Naive thymus-derived CD4-positive, alpha-beta T cell (primary cell): ENCODE measurements at regions not wholly inside any gene's neighbourhood (a gene's known extent, or its start where the extent isn't known, plus 50 kb on each side); places are given as distances from the start of the nearest gene placed in this dataset.

Experiments used
- ATAC-seq: fragments of 150-1000 bp; cut with Tn5 transposase; 2 replicates; pipeline ENCODE4 v1.10.0; 2021; ENCODE audit warnings: mild to moderate bottlenecking, moderate library complexity
- CTCF ChIA-PET: fragments of 350-600 bp; sonication (Branson Sonifier 250); formaldehyde crosslinking; loops from one replicate; lab custom pipeline; 2021; ENCODE audit warnings: antibody characterized with exemption; lab: Charles Lee
- POLR2A ChIA-PET: fragments of 350-600 bp; sonication (Branson Sonifier 250); formaldehyde crosslinking; loops from one replicate; lab custom pipeline; 2021; ENCODE audit warnings: antibody characterized with exemption, inconsistent platforms; lab: Charles Lee
- DNase-seq, 9 donors: peaks; one replicate each; pipeline versions ENCODE4 v3.0.0 to v3.0.0-alpha.2; 2020 to 2022; ENCODE audit warnings: mixed read lengths in 1 of 9
- H3K27ac ChIP-seq: one replicate; pipeline ENCODE4 v1.7.0; 2013; ENCODE audit warnings: mild to moderate bottlenecking, low read depth, low read length, moderate library complexity
- H3K27me3 ChIP-seq, 2 donors: one replicate each; pipeline ENCODE4 v1.7.0; 2013; ENCODE audit warnings: low read length in 2 of 2, mild to moderate bottlenecking in 2 of 2, moderate library complexity in 2 of 2; ENCODE audit not compliant: control insufficient read depth in 2 of 2, insufficient read depth in 2 of 2
- H3K36me3 ChIP-seq, 3 experiments: 1 replicate in 2 of 3; 2 replicates in 1 of 3; pipeline ENCODE4 v1.7.0; 2013; ENCODE audit warnings: low read length in 3 of 3, mild to moderate bottlenecking in 3 of 3, moderate library complexity in 1 of 3; ENCODE audit not compliant: insufficient read depth in 3 of 3, control insufficient read depth in 2 of 3
- H3K4me1 ChIP-seq, 2 donors: one replicate each; pipeline ENCODE4 v1.7.0; 2013; ENCODE audit warnings: low read length in 2 of 2, mild to moderate bottlenecking in 2 of 2, moderate library complexity in 1 of 2; ENCODE audit not compliant: control insufficient read depth in 2 of 2, insufficient read depth in 2 of 2
- H3K4me3 ChIP-seq: 2 replicates; pipeline ENCODE4 v1.7.0; 2013; ENCODE audit warnings: mild to moderate bottlenecking, low read length
- H3K9me3 ChIP-seq, 3 experiments: 1 replicate in 2 of 3; 2 replicates in 1 of 3; pipeline ENCODE4 v1.7.0; 2013; ENCODE audit warnings: low read length in 3 of 3; ENCODE audit not compliant: control insufficient read depth in 2 of 3
- H3K27ac Mint-ChIP-seq, 9 donors: one replicate each; pipeline ENCODE4 v1.8.0; 2020 to 2022; ENCODE audit warnings: mixed read lengths in 9 of 9, mild to moderate bottlenecking in 8 of 9, moderate library complexity in 5 of 9, inconsistent platforms in 2 of 9
- H3K27me3 Mint-ChIP-seq, 5 donors: one replicate each; pipeline ENCODE4 v1.8.0; 2021 to 2022; ENCODE audit warnings: mixed read lengths in 5 of 5, mild to moderate bottlenecking in 1 of 5
- H3K36me3 Mint-ChIP-seq, 5 donors: one replicate each; pipeline ENCODE4 v1.8.0; 2020 to 2022; ENCODE audit warnings: mixed read lengths in 5 of 5, mild to moderate bottlenecking in 3 of 5, inconsistent platforms in 1 of 5
- H3K4me1 Mint-ChIP-seq, 7 donors: one replicate each; pipeline ENCODE4 v1.8.0; 2020 to 2022; ENCODE audit warnings: mixed read lengths in 7 of 7, mild to moderate bottlenecking in 3 of 7, inconsistent platforms in 1 of 7
- H3K4me3 Mint-ChIP-seq, 10 donors: one replicate each; pipeline ENCODE4 v1.8.0; 2020 to 2022; ENCODE audit warnings: mild to moderate bottlenecking in 10 of 10, mixed read lengths in 10 of 10, moderate library complexity in 6 of 10, inconsistent platforms in 2 of 10
- H3K9me3 Mint-ChIP-seq, 11 donors: one replicate each; pipeline ENCODE4 v1.8.0; 2020 to 2022; ENCODE audit warnings: mixed read lengths in 11 of 11, mild to moderate bottlenecking in 4 of 11, inconsistent platforms in 1 of 11, moderate library complexity in 1 of 11
- intact Hi-C, 2 donors: fragments of 100-400 bp; cut with micrococcal nuclease; formaldehyde crosslinking; loops; one replicate each; pipeline ENCODE4 v1.15.1; 2023

DNA sequence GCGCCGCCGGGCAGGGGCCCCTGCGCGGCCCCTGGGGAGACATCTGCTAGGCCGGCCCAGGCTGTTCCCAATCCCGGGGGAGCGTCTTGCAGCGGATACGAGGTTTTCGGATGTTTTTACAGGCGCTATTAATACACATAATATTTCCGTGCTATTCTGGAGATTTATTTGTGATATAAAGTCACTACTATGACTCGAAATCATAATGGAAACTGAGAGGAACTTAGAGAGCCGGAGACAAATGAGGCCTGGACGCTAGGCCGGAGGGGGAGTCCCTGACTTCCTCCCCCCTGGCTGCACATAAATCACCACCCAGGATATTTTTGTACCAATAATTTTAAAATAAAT, 91.7 kb upstream of the ANO1 start:
- H3K27me3 Mint-ChIP-seq, result peaks cover 65 to 75% (median 68%) of the 10 kb centered on the region in 5 donors
- intact Hi-C loops, result no loop called here
- no peak overlapping the region for H3K27ac Mint-ChIP-seq
- no peak for DNase-seq
- POLR2A ChIA-PET, result no interaction called here
- no peak overlapping the region for H3K4me3 ChIP-seq
- no peaks in the 10 kb centered on the region for H3K4me1 Mint-ChIP-seq
- no peaks in the 10 kb centered on the region for H3K36me3 ChIP-seq
- no peak overlapping the region for H3K27ac ChIP-seq
- no peak for ATAC-seq
- no peaks in the 10 kb centered on the region for H3K27me3 ChIP-seq
- H3K4me3 Mint-ChIP-seq, result no peak overlapping the region
- H3K4me1 ChIP-seq, result no peaks in the 10 kb centered on the region
- no peaks in the 10 kb centered on the region for H3K9me3 ChIP-seq
- CTCF ChIA-PET, result no interaction called here
- H3K36me3 Mint-ChIP-seq, result no peaks in the 10 kb centered on the region
- H3K9me3 Mint-ChIP-seq, result no peaks in the 10 kb centered on the region

DNA sequence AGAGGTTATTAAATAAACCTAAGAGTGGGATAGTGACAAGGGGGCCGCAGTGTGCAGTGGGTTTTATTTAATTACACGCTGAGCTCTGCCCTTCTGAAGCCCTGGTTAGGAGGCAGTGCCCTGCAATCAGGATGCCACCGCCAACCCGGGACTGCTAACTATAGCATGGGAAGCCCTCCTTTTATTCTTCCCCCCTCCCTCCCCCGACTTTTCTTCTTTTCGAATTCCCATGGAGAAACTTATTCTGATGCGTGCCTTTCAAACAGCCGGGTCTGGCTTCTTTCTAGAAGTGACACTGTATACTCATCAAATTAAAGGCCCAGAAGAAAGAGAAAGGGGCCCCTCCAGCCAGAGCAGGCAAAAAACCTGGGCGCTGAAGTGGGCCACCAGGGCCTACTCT, 91.3 kb upstream of the ANO1 start:
- Mint-ChIP-seq H3K27ac (no peak overlapping the region), H3K9me3 (no peaks in the 10 kb centered on the region), H3K4me3 (no peak overlapping the region), H3K27me3 (peaks cover 63 to 74% (median 67%) of the 10 kb centered on the region in 5 donors), H3K36me3 (no peaks in the 10 kb centered on the region), H3K4me1 (no peaks in the 10 kb centered on the region)
- ATAC-seq (no peak), DNase-seq (no peak)
- no peaks in the 10 kb centered on the region for H3K4me1 ChIP-seq
- no peak overlapping the region for H3K4me3 ChIP-seq
- H3K27me3 ChIP-seq, result no peaks in the 10 kb centered on the region
- H3K9me3 ChIP-seq, result no peaks in the 10 kb centered on the region
- CTCF ChIA-PET, result no interaction called here
- intact Hi-C loops, result no loop called here
- no peak overlapping the region for H3K27ac ChIP-seq
- no peaks in the 10 kb centered on the region for H3K36me3 ChIP-seq
- POLR2A ChIA-PET, result no interaction called here

DNA sequence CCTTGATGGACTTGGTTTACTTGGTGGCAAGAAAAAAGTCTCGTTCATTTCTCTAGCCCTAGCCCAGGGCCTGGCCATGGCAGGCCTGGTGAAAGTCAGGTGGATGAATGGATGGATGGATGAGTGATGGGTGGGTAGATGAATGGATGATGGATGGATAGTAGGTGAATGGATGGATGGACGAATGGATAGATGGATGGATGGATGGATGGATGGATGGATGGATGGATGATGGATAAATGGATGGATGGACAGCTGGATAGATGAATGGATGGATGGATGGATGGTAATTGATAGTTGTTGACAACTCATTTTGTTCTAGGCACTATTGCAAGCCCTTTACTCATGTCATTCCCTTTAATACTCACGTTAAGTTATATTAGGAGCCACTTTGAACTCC, 86.1 kb upstream of the ANO1 start:
- no peaks in the 10 kb centered on the region for H3K4me1 Mint-ChIP-seq
- POLR2A ChIA-PET, result no interaction called here
- DNase-seq (no peak), ATAC-seq (no peak)
- H3K9me3 Mint-ChIP-seq, result peaks cover 0 to 28% (median 6%) of the 10 kb centered on the region in 11 donors
- H3K9me3 ChIP-seq, result no peaks in the 10 kb centered on the region
- H3K4me1 ChIP-seq, result no peaks in the 10 kb centered on the region
- H3K36me3 Mint-ChIP-seq, result peaks cover 0 to 6% (median 0%) of the 10 kb centered on the region in 5 donors
- H3K36me3 ChIP-seq, result no peaks in the 10 kb centered on the region
- no peaks in the 10 kb centered on the region for H3K27me3 ChIP-seq
- no peak overlapping the region for H3K4me3 Mint-ChIP-seq
- no peak overlapping the region for H3K4me3 ChIP-seq
- intact Hi-C loops, result no loop called here
- peaks cover 33 to 60% (median 57%) of the 10 kb centered on the region in 5 donors for H3K27me3 Mint-ChIP-seq
- no peak overlapping the region for H3K27ac ChIP-seq
- H3K27ac Mint-ChIP-seq, result no peak overlapping the region
- CTCF ChIA-PET, result no interaction called here

DNA sequence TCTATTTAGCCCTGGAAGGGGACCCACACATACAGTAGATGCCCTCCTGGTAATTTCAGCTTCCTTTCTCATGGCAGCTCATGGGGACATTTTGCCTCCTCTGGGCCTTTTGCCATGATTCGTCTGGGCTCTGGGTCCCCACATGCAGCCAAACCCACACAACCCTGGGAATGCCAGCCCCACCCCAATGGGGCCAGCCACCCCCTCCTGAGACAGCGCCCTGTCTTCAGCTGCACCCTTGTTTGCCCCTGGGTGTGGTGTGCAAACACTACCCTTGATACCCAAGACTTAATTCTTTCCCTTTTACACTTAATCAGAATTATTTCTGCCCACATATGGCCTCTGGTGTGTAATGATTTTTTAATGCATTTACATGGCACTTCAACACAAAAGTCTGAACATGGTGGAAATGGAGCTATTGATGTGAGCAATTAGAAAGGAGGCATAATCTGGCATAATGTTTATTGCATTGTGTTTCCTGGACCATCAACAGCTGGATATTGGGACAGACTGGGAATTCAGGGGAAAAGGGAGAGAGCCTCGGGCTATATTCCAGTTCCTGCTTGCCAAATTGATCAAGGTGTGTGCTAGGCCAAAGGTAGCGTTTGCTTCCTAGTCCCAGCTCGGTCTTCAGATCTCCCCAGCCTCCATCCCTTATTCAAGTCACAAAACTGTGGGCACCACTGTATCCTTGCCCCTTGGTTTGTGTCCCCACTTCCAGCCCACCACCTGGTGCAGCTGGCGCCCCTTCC, 85.0 kb upstream of the ANO1 start:
- Mint-ChIP-seq H3K4me3 (no peak overlapping the region), H3K27ac (no peak overlapping the region), H3K9me3 (peaks cover 0 to 29% (median 6%) of the 10 kb centered on the region in 11 donors), H3K36me3 (peaks cover 0 to 6% (median 0%) of the 10 kb centered on the region in 5 donors), H3K27me3 (peaks cover 22 to 60% (median 54%) of the 10 kb centered on the region in 5 donors), H3K4me1 (no peaks in the 10 kb centered on the region)
- POLR2A ChIA-PET, result no interaction called here
- DNase-seq (no peak), ATAC-seq (no peak)
- H3K27me3 ChIP-seq, result peaks cover 0 to 6% of the 10 kb centered on the region in 2 donors
- no peak overlapping the region for H3K4me3 ChIP-seq
- H3K27ac ChIP-seq, result no peak overlapping the region
- H3K9me3 ChIP-seq, result no peaks in the 10 kb centered on the region
- H3K4me1 ChIP-seq, result no peaks in the 10 kb centered on the region
- no peaks in the 10 kb centered on the region for H3K36me3 ChIP-seq
- intact Hi-C loops, result no loop called here
- CTCF ChIA-PET, result no interaction called here

DNA sequence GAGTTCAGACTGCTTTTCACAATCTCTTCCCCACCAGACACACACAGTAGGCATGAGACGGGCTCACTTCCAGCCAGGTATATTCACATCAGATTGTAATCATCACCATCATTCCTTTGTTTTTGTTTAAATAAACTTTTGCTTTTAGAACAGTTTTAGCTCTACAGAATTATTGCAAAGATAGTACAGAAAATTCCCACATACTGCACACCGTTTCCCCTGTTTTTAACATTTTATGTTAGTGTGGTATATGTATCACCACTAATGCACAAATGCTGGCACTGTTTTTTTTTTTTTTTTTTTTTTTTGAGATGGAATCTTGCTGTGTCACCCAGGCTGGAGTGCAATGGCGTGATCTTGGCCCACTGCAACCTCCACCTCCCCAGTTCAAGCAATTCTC, 83.3 kb upstream of the ANO1 start:
- Mint-ChIP-seq H3K27ac (no peak overlapping the region), H3K4me3 (no peak overlapping the region), H3K27me3 (peaks cover 11 to 50% (median 47%) of the 10 kb centered on the region in 5 donors), H3K4me1 (peaks cover 0 to under 1% (median 0%) of the 10 kb centered on the region in 7 donors), H3K9me3 (peaks cover 0 to 29% (median 7%) of the 10 kb centered on the region in 11 donors), H3K36me3 (peaks cover 0 to 6% (median 0%) of the 10 kb centered on the region in 5 donors)
- ATAC-seq, result no peak
- H3K4me3 ChIP-seq, result no peak overlapping the region
- intact Hi-C loops, result no loop called here
- H3K27ac ChIP-seq, result no peak overlapping the region
- DNase-seq, result no peak
- no peaks in the 10 kb centered on the region for H3K4me1 ChIP-seq
- CTCF ChIA-PET, result interaction anchor here (0.6 kb wide), 1 partner anchor 259 kb away, joined by 3 read pairs; no protein-coding TSS in a partner anchor
- peaks cover 0 to 6% of the 10 kb centered on the region in 2 donors for H3K27me3 ChIP-seq
- no peaks in the 10 kb centered on the region for H3K9me3 ChIP-seq
- no peaks in the 10 kb centered on the region for H3K36me3 ChIP-seq
- POLR2A ChIA-PET, result no interaction called here

DNA sequence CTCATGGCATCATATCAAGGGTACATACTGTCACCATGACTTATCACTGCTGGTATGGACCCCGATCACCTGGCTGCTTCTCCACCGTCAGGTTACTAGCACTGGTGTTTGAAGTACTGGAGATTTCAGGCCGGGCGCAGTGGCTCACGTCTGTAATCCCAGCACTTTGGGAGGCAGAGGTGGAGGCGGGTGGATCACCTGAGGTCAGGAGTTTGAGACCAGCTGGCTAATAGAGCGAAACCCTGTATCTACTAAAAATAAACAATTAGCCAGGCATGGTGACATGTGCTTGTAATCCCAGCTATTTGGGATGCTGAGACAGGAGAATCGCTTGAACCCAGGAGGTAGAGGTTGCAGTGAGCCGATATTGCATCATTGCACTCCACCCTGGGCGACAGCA, 82.4 kb upstream of the ANO1 start:
- CTCF ChIA-PET, result interaction anchor here (0.6 kb wide), 1 partner anchor 260 kb away, joined by 3 read pairs; no protein-coding TSS in a partner anchor
- Histone ChIP-seq H3K27ac (no peak overlapping the region), H3K36me3 (no peaks in the 10 kb centered on the region), H3K9me3 (no peaks in the 10 kb centered on the region), H3K4me3 (no peak overlapping the region), H3K4me1 (no peaks in the 10 kb centered on the region), H3K27me3 (peaks cover 0 to 6% of the 10 kb centered on the region in 2 donors)
- H3K9me3 Mint-ChIP-seq, result peaks cover 0 to 29% (median 7%) of the 10 kb centered on the region in 11 donors
- no peak for ATAC-seq
- POLR2A ChIA-PET, result no interaction called here
- H3K36me3 Mint-ChIP-seq, result peaks cover 0 to 6% (median 0%) of the 10 kb centered on the region in 5 donors
- intact Hi-C loops, result no loop called here
- peaks cover 0 to 8% (median 0%) of the 10 kb centered on the region in 7 donors for H3K4me1 Mint-ChIP-seq
- H3K27me3 Mint-ChIP-seq, result peaks cover 5 to 50% (median 43%) of the 10 kb centered on the region in 5 donors
- DNase-seq, result no peak
- H3K27ac Mint-ChIP-seq, result no peak overlapping the region
- no peak overlapping the region for H3K4me3 Mint-ChIP-seq

DNA sequence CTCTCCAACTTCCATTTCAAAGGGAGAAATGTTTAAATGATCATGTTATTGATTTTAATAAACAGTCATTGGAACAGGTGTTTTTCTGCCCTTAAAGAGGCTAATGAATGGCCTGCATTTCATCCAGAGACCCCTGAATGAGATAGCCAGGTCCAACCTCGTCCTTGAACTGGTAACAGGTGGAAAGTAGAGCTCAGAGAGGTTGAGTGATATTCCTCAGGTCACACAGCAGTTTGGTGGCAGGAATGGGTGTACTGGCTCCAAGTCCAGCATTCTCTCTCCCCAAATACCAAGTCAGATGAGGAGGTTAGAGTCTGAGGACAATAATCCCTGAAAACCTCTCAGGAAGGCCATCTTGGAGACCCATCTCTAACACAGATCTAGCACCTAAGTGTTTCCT, 81.7 kb upstream of the ANO1 start:
- no peaks in the 10 kb centered on the region for H3K4me1 ChIP-seq
- H3K36me3 ChIP-seq, result no peaks in the 10 kb centered on the region
- peaks cover 0 to 6% (median 0%) of the 10 kb centered on the region in 5 donors for H3K36me3 Mint-ChIP-seq
- ChIA-PET CTCF (no interaction called here), POLR2A (no interaction called here)
- no peak overlapping the region for H3K4me3 Mint-ChIP-seq
- DNase-seq (no peak), ATAC-seq (no peak)
- intact Hi-C loops, result no loop called here
- no peaks in the 10 kb centered on the region for H3K9me3 ChIP-seq
- H3K9me3 Mint-ChIP-seq, result peaks cover 0 to 29% (median 7%) of the 10 kb centered on the region in 11 donors
- peaks cover 0 to 10% (median 0%) of the 10 kb centered on the region in 7 donors for H3K4me1 Mint-ChIP-seq
- H3K27me3 Mint-ChIP-seq, result peaks cover 2 to 49% (median 41%) of the 10 kb centered on the region in 5 donors
- no peak overlapping the region for H3K4me3 ChIP-seq
- H3K27ac ChIP-seq, result no peak overlapping the region
- peaks cover 0 to 6% of the 10 kb centered on the region in 2 donors for H3K27me3 ChIP-seq
- H3K27ac Mint-ChIP-seq, result no peak overlapping the region
